KMS-11 (cell line): ENCODE measurements at regions not wholly inside any gene's neighbourhood (a gene's known extent, or its start where the extent isn't known, plus 50 kb on each side); places are given as distances from the start of the nearest gene placed in this dataset.

Source experiments
- H2AFZ ChIP-seq: fragments of 200-600 bp; sonication (generic); 2 replicates; pipeline ENCODE4 v1.6.1; 2016; ENCODE audit warnings: antibody characterized with exemption, mixed run types, low read depth
- H3K27ac ChIP-seq: fragments of 200-600 bp; sonication (generic); 2 replicates; pipeline ENCODE4 v1.6.1; 2016; ENCODE audit warnings: mild to moderate bottlenecking, mixed run types
- H3K27me3 ChIP-seq: fragments of 200-600 bp; sonication (generic); 2 replicates; pipeline ENCODE4 v1.6.1; 2017; ENCODE audit warnings: mild to moderate bottlenecking, low read depth, mixed run types, moderate library complexity; ENCODE audit not compliant: insufficient read depth
- H3K36me3 ChIP-seq: fragments of 200-600 bp; sonication (generic); 2 replicates; pipeline ENCODE4 v1.6.1; 2017; ENCODE audit warnings: mild to moderate bottlenecking, mixed run types; ENCODE audit not compliant: insufficient read depth
- H3K4me1 ChIP-seq: fragments of 200-600 bp; sonication (generic); 2 replicates; pipeline ENCODE4 v1.6.1; 2016; ENCODE audit warnings: mild to moderate bottlenecking, low read depth, mixed run types; ENCODE audit not compliant: poor library complexity, severe bottlenecking
- H3K4me2 ChIP-seq: fragments of 200-600 bp; sonication (generic); 2 replicates; pipeline ENCODE4 v1.7.0; 2016; ENCODE audit warnings: mild to moderate bottlenecking, mixed run types
- H3K4me3 ChIP-seq: fragments of 200-600 bp; sonication (generic); IDR thresholded peaks from 2 replicates; pipeline ENCODE4 v1.6.1; 2017; ENCODE audit warnings: low read depth, low read length, mixed read lengths; ENCODE audit not compliant: insufficient read depth
- H3K79me2 ChIP-seq: fragments of 200-600 bp; sonication (generic); 2 replicates; pipeline ENCODE4 v1.6.1; 2016; ENCODE audit warnings: low read depth, mixed run types; ENCODE audit not compliant: insufficient read depth
- H3K9ac ChIP-seq: fragments of 200-600 bp; sonication (generic); 2 replicates; pipeline ENCODE4 v1.6.1; 2016; ENCODE audit warnings: mild to moderate bottlenecking, mixed run types
- H4K20me1 ChIP-seq: fragments of 200-600 bp; sonication (generic); 2 replicates; pipeline ENCODE4 v1.6.1; 2016; ENCODE audit warnings: mild to moderate bottlenecking, mixed run types; ENCODE audit not compliant: insufficient read depth
- CTCF ChIP-seq: fragments of 200-600 bp; sonication (generic); conservative IDR thresholded peaks from 2 replicates; pipeline ENCODE4 v1.6.1; 2017; ENCODE audit warnings: low read depth, mild to moderate bottlenecking, antibody characterized with exemption, low read length, moderate library complexity, mixed read lengths

GRCh38 chr20:24194143-24194542 lies 205.6 kb upstream of the GGTLC1 start:
- H3K4me1 ChIP-seq, result no peaks in the 10 kb centered on the region
- no peaks in the 10 kb centered on the region for H3K27me3 ChIP-seq
- no peak for TF ChIP-seq CTCF
- H3K36me3 ChIP-seq, result no peaks in the 10 kb centered on the region
- no peak overlapping the region for H3K4me2 ChIP-seq
- no peaks in the 10 kb centered on the region for H4K20me1 ChIP-seq
- H3K4me3 ChIP-seq, result no peak overlapping the region
- H3K27ac ChIP-seq, result no peak overlapping the region
- H3K9ac ChIP-seq, result no peak overlapping the region
- H3K79me2 ChIP-seq, result no peaks in the 10 kb centered on the region
- no peak overlapping the region for H2AFZ ChIP-seq

DNA sequence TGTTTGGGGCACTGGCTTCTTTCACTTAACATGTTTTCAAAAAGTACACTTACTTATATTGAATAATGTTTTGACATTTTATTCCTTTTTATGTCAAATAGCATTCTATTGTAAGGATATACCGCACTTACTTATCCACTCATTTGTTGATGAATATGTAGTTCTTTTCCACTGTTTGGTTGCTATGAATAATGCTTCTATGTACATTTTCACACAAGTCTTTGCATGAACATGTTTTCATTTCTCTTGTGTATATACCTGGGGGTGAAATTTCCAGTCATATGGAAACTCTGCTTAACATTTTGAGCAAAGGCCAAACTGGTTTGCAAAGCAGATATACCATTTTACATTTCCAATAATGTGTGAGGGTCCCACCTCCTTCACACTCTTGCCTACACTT lies 202.3 kb upstream of the GGTLC1 start:
- no peaks in the 10 kb centered on the region for H3K36me3 ChIP-seq
- H3K79me2 ChIP-seq, result no peaks in the 10 kb centered on the region
- TF ChIP-seq CTCF, result no peak
- no peak overlapping the region for H3K4me2 ChIP-seq
- H3K27ac ChIP-seq, result no peak overlapping the region
- H3K4me3 ChIP-seq, result no peak overlapping the region
- H4K20me1 ChIP-seq, result no peaks in the 10 kb centered on the region
- no peak overlapping the region for H2AFZ ChIP-seq
- no peak overlapping the region for H3K9ac ChIP-seq
- H3K27me3 ChIP-seq, result no peaks in the 10 kb centered on the region
- no peaks in the 10 kb centered on the region for H3K4me1 ChIP-seq

- Histone ChIP-seq H3K4me1 (no peaks in the 10 kb centered on the region), H2AFZ (no peak overlapping the region)
Measured at GRCh38 chr20:24185791-24186190, 197.2 kb upstream of the GGTLC1 start.

GRCh38 chr20:24181151-24181550 lies 192.6 kb upstream of the GGTLC1 start:
- Histone ChIP-seq H3K4me2 (no peak overlapping the region), H3K36me3 (no peaks in the 10 kb centered on the region), H3K4me1 (no peaks in the 10 kb centered on the region), H4K20me1 (no peaks in the 10 kb centered on the region), H3K79me2 (no peaks in the 10 kb centered on the region), H3K27ac (no peak overlapping the region), H3K9ac (no peak overlapping the region), H3K4me3 (no peak overlapping the region), H2AFZ (no peak overlapping the region), H3K27me3 (no peaks in the 10 kb centered on the region)
- no peak for TF ChIP-seq CTCF

More at GRCh38 chr20:24185791-24186190, 197.2 kb upstream of the GGTLC1 start:
- Histone ChIP-seq H4K20me1 (no peaks in the 10 kb centered on the region), H3K27me3 (no peaks in the 10 kb centered on the region), H3K9ac (no peak overlapping the region), H3K4me2 (no peak overlapping the region), H3K79me2 (no peaks in the 10 kb centered on the region), H3K4me3 (no peak overlapping the region), H3K27ac (no peak overlapping the region), H3K36me3 (no peaks in the 10 kb centered on the region)
- no peak for TF ChIP-seq CTCF
